Nephron (organoid): ENCODE measurements at regions not wholly inside any gene's neighbourhood (a gene's known extent, or its start where the extent isn't known, plus 50 kb on each side); places are given as distances from the start of the nearest gene placed in this dataset.
A peak's percentile ranks its signal among the peaks of the same experiment; 100 is the strongest.

Experiments
- H3K27ac Mint-ChIP-seq, 3 experiments: 2 replicates each; pipeline ENCODE4 v1.8.0; 2020; ENCODE audit warnings: mixed read lengths in 3 of 3, mild to moderate bottlenecking in 2 of 3, moderate library complexity in 1 of 3
- H3K27me3 Mint-ChIP-seq: 2 replicates; pipeline ENCODE4 v1.8.0; 2021; ENCODE audit warnings: low read depth, mild to moderate bottlenecking, moderate library complexity, mixed read lengths
- H3K36me3 Mint-ChIP-seq: 2 replicates; pipeline ENCODE4 v1.8.0; 2020; ENCODE audit warnings: low read depth, mixed read lengths
- H3K4me1 Mint-ChIP-seq: 2 replicates; pipeline ENCODE4 v1.8.0; 2020; ENCODE audit warnings: mixed read lengths
- H3K4me3 Mint-ChIP-seq, 3 experiments: 2 replicates each; pipeline ENCODE4 v1.8.0; 2020; ENCODE audit warnings: mild to moderate bottlenecking in 3 of 3, mixed read lengths in 3 of 3, moderate library complexity in 2 of 3
- H3K9me3 Mint-ChIP-seq: 2 replicates; pipeline ENCODE4 v1.8.0; 2020; ENCODE audit warnings: mixed read lengths
- CTCF ChIP-seq, 3 experiments: fragments of 200-600 bp; sonication (generic); IDR thresholded peaks; one replicate each; pipeline ENCODE4 v1.5.0; 2021; ENCODE audit warnings: antibody characterized with exemption in 3 of 3; ENCODE audit not compliant: unreplicated experiment in 3 of 3

GRCh38 chr6:170008294-170008785 lies 256.9 kb downstream of the ERMARD start:
- TF ChIP-seq CTCF (IDR thresholded peaks at IDR 0.05; ENCODE audit: unreplicated experiment in 3 of 3): no peak
- Mint-ChIP-seq H3K4me1 (peaks cover 17% of the 10 kb centered on the region), H3K4me3 (no peak overlapping the region), H3K27me3 (peaks cover 37% of the 10 kb centered on the region), H3K27ac (peak overlapping the region in 1 of 3 experiments; percentile 59), H3K9me3 (peaks cover 14% of the 10 kb centered on the region), H3K36me3 (peaks cover 10% of the 10 kb centered on the region)

- no peak overlapping the region for H3K4me3 Mint-ChIP-seq
- peaks cover 18% of the 10 kb centered on the region for H3K9me3 Mint-ChIP-seq
- no peak for TF ChIP-seq CTCF (IDR thresholded peaks at IDR 0.05; ENCODE audit: unreplicated experiment in 3 of 3)
- H3K36me3 Mint-ChIP-seq: peaks cover 10% of the 10 kb centered on the region
- peaks cover 37% of the 10 kb centered on the region for H3K27me3 Mint-ChIP-seq
- peak overlapping the region in 1 of 3 experiments; percentile 59 for H3K27ac Mint-ChIP-seq
- peaks cover 17% of the 10 kb centered on the region for H3K4me1 Mint-ChIP-seq
Measured at GRCh38 chr6:170007468-170008293, 256.3 kb downstream of the ERMARD start.

- peaks cover 44% of the 10 kb centered on the region for H3K27me3 Mint-ChIP-seq
- no peak overlapping the region for H3K4me3 Mint-ChIP-seq
- H3K27ac Mint-ChIP-seq: peak overlapping the region in 1 of 3 experiments; percentile 49
- TF ChIP-seq CTCF (IDR thresholded peaks at IDR 0.05; ENCODE audit: unreplicated experiment in 3 of 3): no peak
- peaks cover 24% of the 10 kb centered on the region for H3K9me3 Mint-ChIP-seq
- H3K36me3 Mint-ChIP-seq: peaks cover 16% of the 10 kb centered on the region
- H3K4me1 Mint-ChIP-seq: peaks cover 17% of the 10 kb centered on the region
Measured at GRCh38 chr6:170006900-170007467, 255.6 kb downstream of the ERMARD start.

GRCh38 chr6:170006071-170006899 lies 254.9 kb downstream of the ERMARD start:
- peaks cover 27% of the 10 kb centered on the region for H3K9me3 Mint-ChIP-seq
- peaks cover 38% of the 10 kb centered on the region for H3K27me3 Mint-ChIP-seq
- TF ChIP-seq CTCF (IDR thresholded peaks at IDR 0.05; ENCODE audit: unreplicated experiment in 3 of 3): no peak
- H3K4me1 Mint-ChIP-seq: peaks cover 12% of the 10 kb centered on the region
- no peak overlapping the region for H3K4me3 Mint-ChIP-seq
- H3K27ac Mint-ChIP-seq: peak overlapping the region in 1 of 3 experiments; percentile 49
- peaks cover 16% of the 10 kb centered on the region for H3K36me3 Mint-ChIP-seq

GRCh38 chr6:170005665-170006064 lies 254.2 kb downstream of the ERMARD start:
- TF ChIP-seq CTCF (IDR thresholded peaks at IDR 0.05; ENCODE audit: unreplicated experiment in 3 of 3): no peak
- Mint-ChIP-seq H3K4me1 (peaks cover 10% of the 10 kb centered on the region), H3K27ac (no peak overlapping the region), H3K27me3 (peaks cover 33% of the 10 kb centered on the region), H3K36me3 (peaks cover 16% of the 10 kb centered on the region), H3K4me3 (no peak overlapping the region), H3K9me3 (peaks cover 31% of the 10 kb centered on the region)
